LNCaP clone FGC (cell line): ENCODE measurements at regions not wholly inside any gene's neighbourhood (a gene's known extent, or its start where the extent isn't known, plus 50 kb on each side); places are given as distances from the start of the nearest gene placed in this dataset.

ENCODE experiments used
- DNase-seq: peaks from one replicate; pipeline ENCODE4 v3.0.0-alpha.2; 2011; ENCODE audit warnings: low read depth
- H3K4me3 ChIP-seq: 2 replicates; pipeline ENCODE4 v1.5.1; 2011; ENCODE audit warnings: mild to moderate bottlenecking, low read depth, low read length, control low read depth
- TF ChIP-seq, protein P1 (sequence below): IDR thresholded peaks from 2 replicates; pipeline ENCODE4 v1.5.1; 2012; ENCODE audit warnings: mild to moderate bottlenecking; ENCODE audit not compliant: control insufficient read depth, insufficient read depth; ENCODE audit errors: extremely low read depth

DNA sequence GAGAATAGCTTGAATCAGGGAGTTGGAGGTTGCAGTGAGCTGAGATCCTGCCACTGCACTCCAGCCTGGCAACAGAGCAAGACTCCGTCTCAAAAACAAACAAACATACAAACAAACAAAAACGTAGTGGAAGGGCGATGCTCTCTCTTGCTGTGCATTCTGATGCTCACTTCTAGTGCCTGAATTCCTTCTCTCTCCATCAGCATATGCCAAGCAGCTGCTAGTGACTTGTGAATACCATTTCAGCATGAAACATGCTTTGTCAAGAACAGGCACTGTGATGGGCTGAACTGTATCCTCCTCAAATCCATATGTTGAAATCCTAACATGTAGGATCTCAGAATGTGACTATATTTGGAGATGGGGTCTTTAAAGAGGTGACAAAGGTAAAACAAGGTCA, 537.1 kb upstream of the AMELY start:
- DNase-seq = no peak

DNA sequence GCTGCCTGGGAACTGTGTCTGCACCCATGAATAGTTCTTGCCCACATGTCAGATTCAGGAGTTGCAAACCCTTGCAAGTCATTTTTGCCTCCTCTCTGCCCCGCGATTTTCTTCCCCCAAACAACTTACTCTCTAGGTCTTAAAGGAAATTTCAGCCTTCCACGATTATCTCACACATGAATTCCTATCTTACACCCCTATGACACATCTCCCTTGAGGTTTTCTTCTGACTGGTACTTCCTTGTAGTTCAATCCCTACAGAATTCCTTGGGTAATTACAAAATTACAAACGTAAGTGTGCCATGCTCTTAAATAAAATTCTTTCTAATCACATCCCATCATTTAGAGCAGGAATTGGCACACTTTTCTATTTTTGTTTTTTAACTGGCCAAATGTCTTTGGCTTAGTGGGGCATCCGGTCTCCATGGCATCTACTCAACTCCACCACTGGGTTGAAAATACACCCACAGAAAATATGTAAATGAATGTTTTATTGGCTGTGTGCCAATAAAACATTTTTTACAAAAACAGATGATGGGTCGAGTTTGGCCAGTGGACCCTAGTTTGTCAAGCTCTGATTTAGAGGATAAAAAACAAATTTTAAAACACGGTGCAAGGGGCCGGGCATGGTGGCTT, 536.4 kb upstream of the AMELY start:
- no peak for DNase-seq
- no peak overlapping the region for H3K4me3 ChIP-seq
- TF ChIP-seq, protein P1, sequence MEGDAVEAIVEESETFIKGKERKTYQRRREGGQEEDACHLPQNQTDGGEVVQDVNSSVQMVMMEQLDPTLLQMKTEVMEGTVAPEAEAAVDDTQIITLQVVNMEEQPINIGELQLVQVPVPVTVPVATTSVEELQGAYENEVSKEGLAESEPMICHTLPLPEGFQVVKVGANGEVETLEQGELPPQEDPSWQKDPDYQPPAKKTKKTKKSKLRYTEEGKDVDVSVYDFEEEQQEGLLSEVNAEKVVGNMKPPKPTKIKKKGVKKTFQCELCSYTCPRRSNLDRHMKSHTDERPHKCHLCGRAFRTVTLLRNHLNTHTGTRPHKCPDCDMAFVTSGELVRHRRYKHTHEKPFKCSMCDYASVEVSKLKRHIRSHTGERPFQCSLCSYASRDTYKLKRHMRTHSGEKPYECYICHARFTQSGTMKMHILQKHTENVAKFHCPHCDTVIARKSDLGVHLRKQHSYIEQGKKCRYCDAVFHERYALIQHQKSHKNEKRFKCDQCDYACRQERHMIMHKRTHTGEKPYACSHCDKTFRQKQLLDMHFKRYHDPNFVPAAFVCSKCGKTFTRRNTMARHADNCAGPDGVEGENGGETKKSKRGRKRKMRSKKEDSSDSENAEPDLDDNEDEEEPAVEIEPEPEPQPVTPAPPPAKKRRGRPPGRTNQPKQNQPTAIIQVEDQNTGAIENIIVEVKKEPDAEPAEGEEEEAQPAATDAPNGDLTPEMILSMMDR = no peak

More for the DNA sequence above, 537.1 kb upstream of the AMELY start:
- TF ChIP-seq, protein P1 = no peak
- H3K4me3 ChIP-seq = no peak overlapping the region

DNA sequence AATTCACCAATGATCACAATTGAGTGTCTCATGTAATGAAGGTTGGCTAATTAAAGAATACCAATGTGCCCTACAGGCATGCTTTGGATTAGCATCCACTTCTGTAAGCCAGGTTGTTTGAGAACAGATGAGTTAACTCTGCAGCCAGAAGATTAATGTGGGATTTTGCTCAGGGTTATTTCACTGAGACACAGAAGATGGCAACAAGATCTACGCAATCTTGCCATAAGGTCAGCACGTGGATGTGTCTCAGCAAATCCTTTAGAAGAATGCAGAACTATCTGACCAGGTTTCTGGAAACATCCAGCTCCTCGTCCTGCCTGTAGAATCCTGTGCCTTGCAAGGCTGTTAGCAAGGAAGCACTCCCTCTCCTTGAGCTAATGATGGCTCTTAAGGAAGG, 532.6 kb upstream of the AMELY start:
- TF ChIP-seq, protein P1 = no peak
- no peak for DNase-seq

DNA sequence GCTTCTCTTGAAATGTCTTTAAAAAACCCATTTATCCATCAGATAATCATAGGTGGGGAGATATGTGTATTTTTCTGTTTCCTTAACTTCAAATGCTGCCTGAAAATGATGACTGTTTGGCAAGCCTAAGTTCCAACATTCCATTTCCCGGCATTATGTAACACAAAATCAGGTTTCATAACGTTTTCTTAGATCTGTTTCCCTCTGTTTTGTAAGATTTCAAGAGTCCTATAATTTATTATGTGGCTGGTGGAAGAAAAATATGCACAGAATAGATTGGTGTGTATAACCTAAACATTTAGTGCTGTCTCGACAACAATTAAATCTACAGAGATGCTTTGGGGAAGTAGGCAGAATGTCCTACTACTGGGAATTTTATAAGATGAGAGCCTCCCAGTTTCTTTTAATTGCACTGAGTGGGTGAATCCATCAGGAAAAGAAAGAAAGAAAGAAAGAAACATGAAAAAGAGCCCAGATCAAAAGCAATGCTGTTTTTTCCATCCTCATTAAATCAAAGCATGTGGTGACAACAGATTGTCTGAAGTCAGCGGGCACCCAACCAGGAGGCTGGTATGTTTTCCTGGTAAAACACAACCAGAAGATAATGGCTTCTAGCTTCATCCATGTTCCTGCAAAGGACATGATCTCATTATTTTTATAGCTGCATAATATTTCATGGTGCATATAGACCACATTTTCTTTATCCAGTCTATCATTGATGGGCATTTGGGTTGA, 529.4 kb upstream of the AMELY start:
- TF ChIP-seq, protein P1 = no peak
- H3K4me3 ChIP-seq = no peak overlapping the region
- no peak for DNase-seq

More for the DNA sequence above, 532.6 kb upstream of the AMELY start:
- no peak overlapping the region for H3K4me3 ChIP-seq

DNA sequence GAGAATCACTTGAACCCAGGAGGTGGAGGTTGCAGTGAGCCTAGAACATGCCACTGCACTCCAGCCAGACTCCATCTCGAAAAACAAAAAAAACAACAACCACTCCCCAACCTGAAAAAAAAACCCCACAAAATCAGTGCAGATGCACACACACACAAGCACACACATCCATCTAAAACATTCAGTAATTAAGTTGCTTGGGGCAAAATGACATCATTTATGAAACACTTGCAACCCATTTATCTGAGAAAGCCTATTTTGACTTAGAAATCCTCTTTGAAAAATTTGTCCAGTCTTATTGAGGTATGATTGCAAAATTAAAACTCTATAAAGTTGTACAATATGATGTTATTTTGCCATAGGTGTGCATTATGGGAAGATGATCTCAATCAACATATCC, 525.5 kb upstream of the AMELY start:
- TF ChIP-seq, protein P1 = no peak
- H3K4me3 ChIP-seq = no peak overlapping the region

DNA sequence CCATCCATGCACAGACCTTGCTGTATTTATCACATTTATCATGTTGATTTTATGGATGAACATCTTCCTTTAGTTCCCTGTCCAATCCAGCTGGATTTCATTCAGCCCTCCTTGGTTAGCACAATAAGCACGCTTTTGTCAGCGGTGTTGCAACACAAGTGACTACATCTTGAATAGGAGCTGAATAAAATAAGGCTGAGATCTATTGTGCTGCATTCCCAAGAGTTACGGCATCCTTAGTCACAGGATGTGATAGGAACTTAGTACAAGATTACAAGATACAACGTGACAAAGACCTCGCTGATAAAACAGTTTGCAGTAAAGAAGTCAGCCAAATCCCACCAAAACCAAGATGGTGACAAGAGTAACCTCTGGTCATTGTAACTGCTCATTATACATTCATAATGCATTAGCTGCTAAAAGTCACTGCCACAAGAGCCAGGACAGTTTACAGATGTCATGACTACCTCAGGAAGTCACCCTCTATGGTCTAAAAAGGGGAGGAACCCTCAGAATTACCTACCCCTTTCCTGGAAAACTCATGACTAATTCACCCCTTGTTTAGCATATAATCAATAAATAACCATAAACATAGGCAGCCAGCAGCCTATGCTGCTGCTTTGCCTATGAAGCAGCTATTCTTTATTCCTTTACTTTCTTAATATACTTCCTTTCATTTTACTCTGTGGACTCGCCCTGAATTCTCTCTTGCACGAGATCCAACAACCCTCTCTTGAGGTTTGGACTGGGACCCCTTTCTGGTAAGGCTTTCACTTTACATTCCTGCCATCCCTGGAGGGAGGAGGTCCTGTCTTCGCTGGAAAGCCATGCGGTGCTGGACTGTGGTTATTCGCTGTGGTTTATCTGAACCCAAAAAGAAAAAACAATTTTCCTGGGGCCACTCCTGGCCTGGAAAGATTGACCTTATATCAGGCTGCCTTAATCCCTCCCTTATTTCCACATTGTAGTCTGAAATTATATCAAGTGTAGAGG, 522.6 kb upstream of the AMELY start:
- no peak overlapping the region for H3K4me3 ChIP-seq
- TF ChIP-seq, protein P1 = no peak
- no peak for DNase-seq

More for the DNA sequence above, 525.5 kb upstream of the AMELY start:
- DNase-seq = no peak
